CD4-positive, alpha-beta T cell treated with Interleukin-4 for 4 hours (primary cell): ENCODE measurements at regions not wholly inside any gene's neighbourhood (a gene's known extent, or its start where the extent isn't known, plus 50 kb on each side); places are given as distances from the start of the nearest gene placed in this dataset.
"Not testable (repeated sequence)": the region's sequence is repeated elsewhere in the genome, so short reads cannot be mapped to it uniquely, and the experiment has no call there.

Source experiments
- DNase-seq: peaks from one replicate; pipeline ENCODE4 v3.0.0-alpha.2; 2020

DNA sequence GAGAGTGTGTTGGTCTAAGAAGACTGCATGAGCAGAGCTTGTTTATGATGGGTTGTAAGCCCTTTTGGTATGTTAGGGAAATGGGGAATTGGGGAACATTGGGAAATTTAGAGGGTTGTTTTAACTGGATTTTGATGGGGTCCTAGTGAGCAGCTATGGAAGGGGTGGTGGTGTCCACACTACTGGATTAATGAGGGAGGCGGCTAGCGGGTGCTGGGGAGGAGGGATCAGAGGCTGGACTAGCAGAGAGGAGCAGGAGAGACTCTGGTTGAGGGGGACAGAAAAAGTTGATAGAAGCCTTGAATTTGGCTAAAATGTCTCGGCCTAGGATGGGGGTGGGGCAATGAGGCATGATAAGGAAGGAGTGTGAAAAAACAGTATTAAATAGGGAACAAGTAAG is 1369.1 kb downstream of the UQCRFS1 start:
- no peak for DNase-seq

DNA sequence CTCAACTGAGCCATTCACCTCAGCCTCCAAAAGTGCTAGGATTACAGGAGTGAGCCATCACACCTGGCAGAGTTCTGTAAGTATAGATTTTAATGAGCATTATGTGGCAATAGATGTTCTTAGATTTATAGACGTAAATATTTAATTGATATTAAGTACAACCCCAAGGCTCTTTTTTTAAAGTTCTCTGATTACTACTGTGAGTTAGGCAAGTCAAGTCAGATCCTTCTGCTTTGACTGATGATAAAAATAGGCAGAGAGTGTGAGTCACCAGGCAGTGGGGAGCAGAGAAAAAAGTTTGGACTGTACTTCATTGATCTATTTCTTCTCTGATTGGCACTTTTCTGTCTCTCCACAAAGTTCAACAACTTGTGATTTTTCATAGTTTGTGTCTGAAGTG is 1379.9 kb downstream of the UQCRFS1 start:
- DNase-seq: no peak

DNA sequence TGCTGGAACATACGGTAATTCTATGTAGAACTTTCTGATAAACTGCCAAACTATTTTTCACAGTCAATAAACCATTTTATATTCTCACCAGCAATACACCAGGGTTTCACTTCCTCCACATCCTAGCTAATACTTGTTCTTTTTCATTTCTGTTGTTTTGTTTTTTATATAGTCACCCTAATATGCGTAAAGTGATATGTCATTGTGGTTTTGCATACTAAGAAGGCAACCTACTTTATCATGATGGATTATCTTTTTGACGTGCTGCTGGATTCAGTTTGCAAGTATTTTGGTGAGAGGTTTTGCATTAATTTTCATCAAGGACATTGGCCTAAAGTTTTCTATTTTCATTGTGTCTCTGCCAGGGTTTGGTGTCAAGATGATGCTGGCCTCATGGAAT is 1384.1 kb downstream of the UQCRFS1 start:
- no peak for DNase-seq

DNA sequence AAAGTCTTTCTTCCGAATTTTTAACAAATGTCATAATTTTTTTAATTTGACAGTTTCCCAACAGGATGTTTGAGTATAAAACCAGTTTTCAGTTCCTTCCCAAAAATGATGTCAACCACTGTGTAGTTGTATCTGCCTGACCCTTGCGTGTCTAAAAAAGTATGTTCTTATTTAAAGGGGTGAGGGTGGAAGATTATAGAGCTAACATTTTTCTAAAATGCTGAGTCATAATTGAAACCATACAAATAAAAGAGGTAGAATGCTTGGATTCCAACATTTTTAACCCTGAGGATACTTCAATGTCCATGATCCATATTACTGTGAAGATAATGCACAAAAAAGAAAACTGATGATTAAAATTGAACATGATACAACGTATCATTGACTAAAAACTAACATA is 1388.8 kb downstream of the UQCRFS1 start:
- DNase-seq: no peak

DNA sequence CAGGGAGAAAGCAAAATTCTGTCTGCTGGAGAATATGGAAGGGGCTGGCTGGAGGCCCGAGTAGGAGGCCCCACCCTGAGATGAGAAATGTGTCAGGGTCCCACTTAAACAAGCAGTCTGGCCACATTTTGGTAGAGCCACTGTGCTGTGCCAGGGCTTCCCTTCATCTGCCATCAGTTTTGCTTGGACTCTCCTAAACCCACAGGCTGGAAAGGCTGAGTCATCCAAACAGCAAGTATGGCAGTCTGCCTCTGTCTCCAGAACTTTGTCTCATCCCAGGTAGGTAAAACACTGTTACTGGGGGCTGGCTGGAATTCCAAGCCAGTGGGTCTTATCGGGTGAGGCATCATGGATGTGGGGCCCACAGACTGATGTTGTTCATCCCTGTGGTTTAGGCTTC is 1390.6 kb downstream of the UQCRFS1 start:
- no peak for DNase-seq

DNA sequence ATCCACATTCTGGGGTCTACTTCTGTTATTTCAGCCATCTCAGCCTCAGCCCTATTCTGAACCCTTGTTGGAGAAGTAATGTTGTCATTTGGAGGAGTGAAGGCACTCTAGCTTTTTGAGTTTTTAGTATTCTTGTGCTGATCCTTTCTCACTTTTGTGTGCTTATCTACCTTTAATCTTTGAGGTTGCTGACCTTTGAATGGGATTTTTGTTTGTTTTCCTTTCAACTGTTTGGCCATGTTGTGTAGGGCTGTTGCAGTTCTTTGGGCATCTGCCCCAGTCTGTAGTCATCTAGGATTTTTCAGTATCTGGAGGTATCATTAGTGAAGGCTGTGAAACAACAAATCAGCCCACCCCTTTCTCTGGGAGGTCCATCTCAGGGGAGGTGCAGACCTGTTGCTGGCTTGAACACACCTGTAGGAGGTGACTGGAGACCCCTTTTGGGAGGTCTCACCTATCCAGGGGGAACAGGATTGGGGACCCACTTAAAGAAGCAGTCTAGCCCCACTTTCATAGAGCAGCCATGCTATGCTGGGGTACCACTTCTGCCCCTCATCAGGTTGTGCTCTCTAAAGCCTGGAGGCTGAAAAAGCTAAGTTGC is 1391.4 kb downstream of the UQCRFS1 start:
- DNase-seq: no peak

DNA sequence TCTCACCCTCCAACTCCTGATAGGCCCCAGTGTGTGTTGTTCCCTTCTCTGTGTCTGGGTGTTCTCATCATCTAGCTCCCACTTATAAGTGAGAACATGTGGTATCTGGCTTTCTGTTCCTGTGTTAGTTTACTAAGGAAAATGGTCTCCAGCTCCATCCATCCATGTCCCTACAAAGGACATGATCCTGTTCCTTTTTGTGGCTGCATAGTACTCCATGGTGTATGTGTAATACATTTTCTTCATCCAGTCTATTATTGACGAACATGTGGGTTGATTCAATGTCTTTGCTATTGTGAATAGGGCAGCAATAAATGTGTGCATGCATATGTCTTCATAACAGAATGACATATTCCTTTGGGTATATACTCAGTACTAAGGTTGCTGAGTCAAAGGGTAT is 1397.0 kb downstream of the UQCRFS1 start:
- no peak for DNase-seq

DNA sequence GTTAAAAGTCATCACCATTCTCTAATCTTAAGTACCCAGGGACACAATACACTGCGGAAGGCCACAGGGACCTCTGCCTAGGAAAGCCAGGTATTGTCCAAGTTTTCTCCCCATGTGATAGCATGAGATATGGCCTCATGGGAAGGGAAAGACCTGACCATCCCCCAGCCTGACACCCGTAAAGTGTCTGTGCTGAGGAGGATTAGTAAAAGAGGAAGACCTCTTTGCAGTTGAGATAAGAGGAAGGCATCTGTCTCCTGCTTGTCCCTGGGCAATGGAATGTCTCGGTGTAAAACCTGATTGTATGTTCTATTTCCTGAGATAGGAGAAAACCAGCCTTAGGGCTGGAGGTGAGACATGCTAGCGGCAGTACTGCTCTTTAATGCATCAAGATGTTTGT is 1398.1 kb downstream of the UQCRFS1 start:
- DNase-seq: not testable (repeated sequence)

DNA sequence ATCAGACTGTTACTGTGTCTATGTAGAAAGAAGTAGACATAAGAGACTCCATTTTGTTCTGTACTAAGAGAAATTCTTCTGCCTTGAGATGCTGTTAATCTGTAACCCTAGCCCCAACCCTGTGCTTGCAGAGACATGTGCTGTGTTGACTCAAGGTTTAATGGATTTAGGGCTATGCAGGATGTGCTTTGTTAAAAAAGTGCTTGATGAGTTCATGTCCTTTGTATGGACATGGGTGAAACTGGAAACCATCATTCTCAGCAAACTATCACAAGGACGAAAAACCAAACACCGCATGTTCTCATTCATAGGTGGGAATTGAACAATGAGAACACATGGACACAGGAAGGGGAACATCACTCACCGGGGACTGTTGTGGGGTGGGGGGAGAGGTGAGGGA is 1398.7 kb downstream of the UQCRFS1 start:
- DNase-seq: not testable (repeated sequence)

DNA sequence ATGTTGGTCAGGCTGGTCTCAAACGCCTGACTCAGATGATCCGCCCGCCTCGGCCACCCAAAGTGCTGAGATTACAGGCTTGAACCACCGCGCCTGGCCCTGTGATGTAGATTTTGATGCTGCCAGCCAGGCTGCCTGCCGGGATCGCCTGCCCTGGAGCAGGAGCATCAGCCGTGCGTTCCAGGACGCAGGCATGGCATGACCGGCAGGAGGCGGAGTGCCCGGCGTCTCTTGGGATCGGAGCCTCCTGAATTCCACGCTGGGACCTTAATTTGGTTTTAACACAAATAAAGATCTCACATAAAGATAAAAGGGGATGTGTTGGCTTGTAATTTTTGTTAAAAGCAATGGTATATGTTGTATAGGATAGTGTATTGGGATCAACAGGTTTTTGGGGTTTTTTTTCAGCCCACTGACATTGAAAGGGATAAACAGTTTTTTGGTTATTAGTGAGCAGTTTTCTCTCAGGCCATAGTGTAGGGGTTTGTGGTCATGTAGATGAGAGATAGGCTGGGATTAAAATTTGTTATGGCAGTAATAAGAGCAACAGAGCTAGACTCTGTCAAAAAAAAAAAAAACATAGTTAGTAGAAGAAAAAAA is 1406.4 kb downstream of the UQCRFS1 start:
- no peak for DNase-seq

DNA sequence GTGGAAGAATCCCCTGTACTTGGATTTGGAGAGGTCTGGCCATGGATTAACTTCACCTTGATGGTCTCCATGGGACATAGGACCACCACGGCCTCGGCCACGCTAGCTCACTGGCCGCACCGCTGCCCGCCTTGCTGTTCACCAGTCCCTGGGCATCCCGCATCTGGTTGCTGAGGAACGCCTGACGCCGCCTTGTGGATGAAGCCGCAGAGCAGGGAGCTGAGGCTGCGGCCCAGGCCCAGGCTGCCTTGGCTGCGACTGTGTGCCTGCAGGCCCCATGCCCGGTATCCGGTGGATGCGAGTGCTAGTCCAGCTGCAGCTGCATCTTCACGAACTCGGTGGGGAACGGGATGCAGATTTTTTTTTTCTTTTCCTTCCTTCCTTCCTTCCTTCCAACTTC is 1407.1 kb downstream of the UQCRFS1 start:
- no peak for DNase-seq

DNA sequence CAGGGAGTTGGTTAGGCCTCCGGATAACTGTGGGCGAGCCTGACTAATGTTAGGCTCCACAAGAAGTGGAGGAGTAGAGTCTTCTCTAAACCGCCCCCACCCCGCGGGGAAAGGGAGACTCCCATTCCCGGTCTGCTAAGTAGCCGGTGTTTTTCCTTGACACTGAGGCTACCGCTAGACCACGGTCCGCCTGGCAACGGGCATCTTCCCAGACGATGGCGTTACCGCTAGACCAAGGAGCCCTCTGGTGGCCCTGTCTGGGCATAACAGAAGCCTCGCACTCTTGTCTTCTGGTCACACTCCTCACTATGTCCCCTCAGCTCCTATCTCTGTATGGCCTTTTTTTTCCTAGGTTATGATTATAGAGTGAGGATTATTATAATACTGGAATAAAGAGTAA is 1410.7 kb downstream of the UQCRFS1 start:
- not testable (repeated sequence) for DNase-seq

DNA sequence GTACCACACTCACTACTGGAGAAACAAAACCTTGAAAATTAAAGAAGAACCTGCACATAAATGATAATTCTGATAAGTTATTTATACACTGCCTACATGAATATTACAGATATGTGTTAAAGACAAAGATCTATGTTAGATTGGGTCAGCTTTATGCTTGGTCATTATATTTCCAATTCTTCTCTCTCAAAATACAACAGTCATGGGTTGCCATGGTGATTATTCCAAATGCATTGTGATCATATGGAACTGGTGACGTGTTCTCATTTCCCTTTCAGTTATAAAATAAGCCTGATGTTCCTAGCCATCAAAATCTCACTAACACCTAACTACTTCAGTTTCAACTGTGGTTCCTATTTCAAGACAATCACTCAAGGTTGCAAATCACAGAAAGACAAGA is 1416.4 kb downstream of the UQCRFS1 start:
- no peak for DNase-seq

DNA sequence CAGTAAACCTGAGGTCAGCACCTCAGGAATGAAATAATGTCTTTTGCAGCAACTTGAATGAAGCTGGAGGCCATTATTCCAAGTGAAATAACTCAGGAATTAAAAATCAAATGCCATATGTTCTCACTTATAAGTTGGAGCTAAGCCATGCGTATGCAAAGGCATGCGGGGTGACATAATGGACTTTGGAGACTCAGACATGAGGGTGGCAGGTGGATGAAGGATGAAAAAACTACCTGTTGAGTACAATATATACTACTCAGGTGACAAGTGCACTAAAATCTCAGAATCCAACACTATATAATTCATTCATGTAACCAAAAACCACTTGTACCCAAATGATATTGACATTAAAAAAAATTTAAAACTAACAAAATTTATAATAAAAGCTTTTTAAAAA is 1416.9 kb downstream of the UQCRFS1 start:
- DNase-seq: no peak

DNA sequence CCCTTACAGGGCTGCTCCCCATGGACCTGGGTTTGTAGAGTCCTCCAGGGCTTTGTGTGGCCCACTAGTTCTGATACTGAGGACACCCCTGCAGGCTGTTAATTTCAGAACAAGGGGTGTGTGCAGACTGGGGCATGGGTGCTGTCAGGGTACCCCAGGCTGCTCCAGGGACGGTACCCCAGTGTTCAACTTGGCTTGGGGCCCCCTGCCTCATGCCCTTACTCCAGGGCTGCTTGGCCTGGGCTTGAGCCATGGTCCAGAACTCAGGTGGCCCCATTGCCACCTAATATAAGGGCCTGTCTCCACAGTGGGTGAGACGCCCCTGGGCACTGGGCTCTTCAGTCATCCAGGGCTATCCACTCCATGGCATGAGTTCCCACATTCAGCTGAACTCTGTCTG is 1417.6 kb downstream of the UQCRFS1 start:
- no peak for DNase-seq

DNA sequence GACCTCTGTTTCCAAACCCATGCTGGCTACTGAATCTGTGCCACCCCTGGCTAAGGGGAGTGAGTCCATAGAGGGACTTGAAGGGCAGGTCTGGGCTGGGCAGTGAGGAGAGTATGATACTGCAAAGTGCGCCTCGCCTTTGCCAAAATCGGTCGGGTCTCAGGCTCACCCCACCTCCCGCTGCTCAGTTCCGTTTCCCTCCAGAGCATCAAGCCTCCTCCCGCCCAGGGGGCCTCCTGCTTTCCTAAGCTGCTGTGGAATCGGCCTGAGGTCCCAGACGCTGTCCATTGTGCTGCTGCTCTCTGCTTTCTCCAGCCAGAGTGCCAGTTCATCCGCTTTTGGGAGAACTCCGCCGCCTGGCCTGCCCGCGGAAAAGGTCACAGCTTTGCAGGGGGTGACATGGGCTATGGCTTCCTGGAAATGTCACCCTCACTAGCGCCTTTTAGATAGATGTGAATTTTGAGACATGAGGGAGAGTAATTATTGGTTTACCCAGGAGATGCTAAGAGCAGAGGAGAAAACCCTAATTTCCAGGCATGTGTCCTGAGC is 1418.4 kb downstream of the UQCRFS1 start:
- DNase-seq: no peak

DNA sequence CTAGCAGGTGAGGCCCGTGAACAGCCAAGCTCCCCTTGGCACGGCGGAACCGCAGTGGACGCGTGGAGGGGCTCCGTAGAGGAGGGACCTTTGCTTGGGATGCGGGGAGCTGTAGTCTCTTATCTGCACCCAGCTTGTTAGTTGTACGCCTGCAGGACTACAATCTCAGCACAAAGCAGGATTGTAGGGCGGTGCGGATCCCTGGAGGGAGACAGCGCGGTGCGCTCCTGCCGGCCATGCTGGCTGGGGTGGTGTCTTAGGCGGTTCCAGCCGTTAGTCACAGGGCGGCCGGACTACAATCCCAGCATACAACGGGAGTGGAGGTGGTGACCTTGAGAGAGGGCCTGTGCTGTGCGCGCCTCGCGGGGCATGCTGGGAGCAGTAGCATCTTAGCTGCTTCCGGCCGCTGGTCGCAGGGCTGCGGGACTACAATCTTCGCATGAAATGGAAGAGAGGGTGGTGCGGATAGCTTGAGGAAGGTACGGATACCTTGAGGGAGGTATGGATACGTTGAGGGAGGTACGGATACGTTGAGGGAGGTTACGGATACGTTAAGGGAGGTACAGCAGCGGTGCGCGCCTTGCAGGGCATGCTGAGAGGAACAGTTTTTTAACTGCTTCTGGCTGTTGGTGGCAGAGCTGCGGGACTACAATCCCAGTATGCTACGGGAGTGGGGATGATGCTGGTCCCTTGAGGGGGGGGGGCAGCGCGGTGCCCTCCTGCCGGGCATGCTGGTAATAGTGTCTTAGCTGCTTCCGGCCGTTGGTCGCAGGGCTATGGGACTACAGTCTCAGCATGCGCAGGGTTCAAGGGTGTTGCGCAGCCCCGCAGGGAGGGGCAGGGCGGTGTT is 1419.1 kb downstream of the UQCRFS1 start:
- peak; percentile 92 for DNase-seq

DNA sequence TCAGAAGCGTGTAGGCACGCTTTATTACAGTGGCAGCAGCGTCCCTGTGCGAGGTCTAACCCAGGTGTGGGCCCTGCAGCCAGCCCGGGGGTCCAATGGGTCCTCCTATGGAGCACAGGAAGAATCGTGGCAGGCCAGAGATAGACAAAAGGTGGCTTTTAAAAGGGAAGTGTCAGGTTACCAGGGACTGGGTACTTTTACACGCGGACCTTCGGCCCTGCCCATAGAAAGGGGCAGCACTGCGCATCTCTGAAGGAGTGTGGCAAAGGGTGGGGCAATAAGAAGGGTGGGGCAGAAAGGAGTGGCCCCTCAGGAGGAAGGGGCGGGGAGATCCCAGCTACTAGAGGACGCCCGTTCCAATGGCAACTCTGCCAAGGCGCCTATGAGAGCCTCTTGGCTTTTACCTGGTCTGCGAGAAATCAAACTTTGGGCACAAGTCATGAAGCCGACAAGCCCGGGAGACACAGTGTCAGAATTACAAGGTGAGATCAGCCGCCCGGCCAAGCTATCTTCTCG is 1419.8 kb downstream of the UQCRFS1 start:
- peak; percentile 73 for DNase-seq

DNA sequence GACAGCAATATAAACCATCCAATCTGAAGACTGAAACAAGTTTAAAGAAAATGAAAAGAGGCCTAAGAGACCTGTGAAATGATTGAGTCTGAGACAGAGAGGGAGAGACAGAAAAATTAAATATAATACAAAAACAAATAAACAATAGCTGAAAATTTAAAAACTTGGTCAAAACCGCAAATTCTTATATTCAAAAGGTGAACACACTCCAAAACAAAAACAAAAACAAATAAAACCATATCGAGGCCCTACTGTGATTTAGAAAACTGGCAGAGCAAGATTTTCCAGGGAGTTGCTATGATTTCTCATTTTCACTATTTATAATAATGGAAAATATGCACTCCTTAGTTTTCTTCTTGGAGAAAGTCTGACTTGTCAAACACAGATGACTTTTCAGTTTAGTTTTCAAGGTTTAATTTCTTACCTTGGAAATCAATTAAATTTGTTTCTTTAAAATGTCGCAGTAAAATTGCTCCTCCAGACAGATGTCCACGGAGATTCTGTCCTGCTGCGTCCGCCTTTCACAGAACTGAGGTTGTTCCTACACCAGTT is 1420.3 kb downstream of the UQCRFS1 start:
- no peak for DNase-seq

DNA sequence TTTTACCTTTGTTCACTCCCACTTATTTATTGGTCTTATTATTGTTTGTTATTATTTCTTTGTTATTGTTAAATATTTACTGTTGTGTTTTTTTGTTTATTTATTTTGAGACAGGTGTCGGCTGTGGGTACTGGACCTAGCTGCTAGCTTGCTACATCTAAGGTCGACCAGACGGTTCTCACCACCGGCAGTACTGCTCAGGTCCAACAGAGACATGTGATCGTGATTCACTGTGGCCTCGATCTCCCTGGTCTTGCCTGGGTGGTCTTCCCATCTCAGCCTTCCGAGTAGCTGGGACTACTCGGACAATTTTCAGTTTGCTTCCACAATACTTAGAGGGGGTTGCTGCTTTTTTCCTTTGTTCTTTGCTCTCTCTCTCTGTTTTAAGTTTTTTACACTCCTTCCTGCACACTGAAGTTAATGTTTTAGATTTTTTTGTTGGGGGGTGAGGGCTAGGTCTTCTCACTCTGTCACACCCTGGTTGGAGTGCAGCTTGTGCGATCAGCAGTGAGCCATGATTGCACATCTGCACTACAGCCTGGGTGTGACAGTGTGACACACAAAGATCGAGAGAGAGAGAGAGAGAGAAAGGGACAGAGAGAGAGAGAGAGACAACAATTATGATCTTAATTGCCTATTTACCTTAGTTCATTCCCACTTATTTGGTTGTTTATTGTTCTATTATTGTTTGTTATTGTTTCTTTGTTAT is 1432.4 kb downstream of the UQCRFS1 start:
- no peak for DNase-seq

DNA sequence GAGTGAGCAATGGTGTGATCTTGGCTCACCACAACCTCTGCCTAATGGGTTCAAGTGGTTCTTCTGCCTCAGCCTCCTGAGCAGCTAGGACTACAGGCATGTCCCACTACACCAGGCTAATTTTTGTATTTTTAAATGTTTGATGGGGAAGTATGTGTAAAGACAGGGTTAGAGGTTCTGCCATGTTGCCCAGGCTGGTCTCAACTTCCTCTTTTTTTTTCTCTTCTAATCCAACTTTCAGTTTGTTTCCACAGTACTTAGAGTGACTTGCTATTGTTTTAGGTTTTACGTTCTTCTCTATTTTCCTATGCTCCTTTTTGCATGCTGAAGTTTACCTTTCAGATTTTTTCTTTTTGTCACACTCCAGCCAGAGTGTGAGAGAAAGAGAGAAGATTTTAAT is 1433.0 kb downstream of the UQCRFS1 start:
- no peak for DNase-seq

DNA sequence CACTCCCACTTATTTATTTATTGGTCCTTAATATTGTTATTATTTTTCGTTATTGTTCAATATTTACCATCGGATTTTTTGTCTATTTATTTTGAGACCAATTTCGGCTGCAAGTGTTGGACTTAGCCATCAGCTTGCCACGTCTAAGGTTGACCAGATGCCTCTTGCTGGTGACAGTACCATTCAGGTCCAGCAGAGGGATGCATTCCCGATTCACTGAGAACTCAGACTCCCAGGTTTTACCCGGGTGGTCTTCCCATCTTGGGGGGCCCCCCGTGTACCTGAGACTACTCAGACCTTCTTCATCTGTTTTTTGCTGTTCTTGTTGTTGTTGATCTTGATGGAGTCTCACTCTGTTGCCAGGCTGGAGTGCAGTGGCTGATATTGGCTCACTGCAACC is 1435.2 kb downstream of the UQCRFS1 start:
- DNase-seq: no peak

DNA sequence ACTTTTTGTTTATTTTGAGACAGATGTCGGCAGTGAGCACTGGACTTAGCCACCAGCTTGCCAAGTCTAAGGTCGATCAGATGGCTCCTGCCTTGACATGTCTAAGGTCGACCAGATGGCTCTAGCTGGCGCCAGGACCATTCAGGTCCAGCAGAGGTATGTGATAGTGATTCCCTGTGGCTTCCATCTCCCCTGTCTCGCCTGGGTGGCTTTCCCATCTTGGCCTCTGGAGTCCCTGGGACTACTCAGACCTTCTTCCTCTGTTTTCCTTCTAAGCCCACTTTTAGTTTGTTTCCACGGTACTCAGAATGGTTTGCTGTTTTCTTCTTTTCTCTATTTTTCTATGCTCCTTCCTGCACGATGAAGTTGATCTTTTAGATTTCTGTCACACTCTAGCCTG is 1435.7 kb downstream of the UQCRFS1 start:
- no peak for DNase-seq
